Activated CD4-positive, alpha-beta T cell treated with anti-CD3 and anti-CD28 coated beads for 36 hours (primary cell): ENCODE measurements at regions not wholly inside any gene's neighbourhood (a gene's known extent, or its start where the extent isn't known, plus 50 kb on each side); places are given as distances from the start of the nearest gene placed in this dataset.

ENCODE experiments used
- ATAC-seq: fragments of 200-7000 bp; cut with Tn5 transposase; one replicate; pipeline ENCODE4 v1.10.0; 2021; ENCODE audit warnings: mild to moderate bottlenecking, moderate library complexity
- CTCF ChIA-PET: fragments of 350-600 bp; sonication (Branson Sonifier 250); formaldehyde crosslinking; loops from one replicate; lab custom pipeline; 2021; ENCODE audit warnings: antibody characterized with exemption; lab: Charles Lee
- POLR2A ChIA-PET: fragments of 350-600 bp; sonication (Branson Sonifier 250); formaldehyde crosslinking; loops from one replicate; lab custom pipeline; 2021; ENCODE audit warnings: antibody characterized with exemption, inconsistent platforms; lab: Charles Lee
- DNase-seq: peaks from one replicate; pipeline ENCODE4 v3.0.0-alpha.2; 2020
- H3K27ac Mint-ChIP-seq: one replicate; pipeline ENCODE4 v1.8.0; 2021; ENCODE audit warnings: mixed read lengths
- H3K27me3 Mint-ChIP-seq: one replicate; pipeline ENCODE4 v1.8.0; 2021; ENCODE audit warnings: mixed read lengths
- H3K36me3 Mint-ChIP-seq: one replicate; pipeline ENCODE4 v1.8.0; 2021; ENCODE audit warnings: low read depth, mixed read lengths
- H3K4me1 Mint-ChIP-seq: one replicate; pipeline ENCODE4 v1.8.0; 2021; ENCODE audit warnings: mixed read lengths
- H3K4me3 Mint-ChIP-seq: one replicate; pipeline ENCODE4 v1.8.0; 2021; ENCODE audit warnings: mild to moderate bottlenecking, moderate library complexity, mixed read lengths
- H3K9me3 Mint-ChIP-seq: one replicate; pipeline ENCODE4 v1.8.0; 2021; ENCODE audit warnings: low read depth, mixed read lengths
- intact Hi-C, 2 experiments: fragments of 100-400 bp; cut with DNase I in 1 of 2; cut with micrococcal nuclease in 1 of 2; formaldehyde crosslinking; loops; one replicate each; pipeline versions ENCODE4 v1.14.2 to v1.15.1; 2022 to 2024; cut with DNase I, micrococcal nuclease

GRCh38 chr15:39432026-39432425, 148.9 kb upstream of the THBS1 start:
- no peak overlapping the region for H3K4me3 Mint-ChIP-seq
- no peaks in the 10 kb centered on the region for H3K36me3 Mint-ChIP-seq
- CTCF ChIA-PET = interaction anchor here (0.5 to 1.1 kb wide), 2 partner anchors 65 to 141 kb away, joined by 3 read pairs; no protein-coding TSS in a partner anchor
- intact Hi-C loops = no loop called here
- POLR2A ChIA-PET = no interaction called here
- no peak overlapping the region for H3K27ac Mint-ChIP-seq
- H3K4me1 Mint-ChIP-seq = peaks cover 31% of the 10 kb centered on the region
- DNase-seq (no peak), ATAC-seq (no peak)
- peaks cover 38% of the 10 kb centered on the region for H3K27me3 Mint-ChIP-seq
- no peaks in the 10 kb centered on the region for H3K9me3 Mint-ChIP-seq

GRCh38 chr15:39432912-39433348, 147.9 kb upstream of the THBS1 start:
- ATAC-seq = no peak
- POLR2A ChIA-PET = no interaction called here
- Mint-ChIP-seq H3K4me1 (peaks cover 23% of the 10 kb centered on the region), H3K4me3 (no peak overlapping the region), H3K36me3 (no peaks in the 10 kb centered on the region), H3K27ac (no peak overlapping the region), H3K27me3 (peaks cover 38% of the 10 kb centered on the region), H3K9me3 (no peaks in the 10 kb centered on the region)
- intact Hi-C loops = no loop called here
- CTCF ChIA-PET = interaction anchor here (1.1 kb wide), 1 partner anchor 140 kb away, joined by 3 read pairs; no protein-coding TSS in a partner anchor
- no peak for DNase-seq

GRCh38 chr15:39433376-39433775, 147.5 kb upstream of the THBS1 start:
- Mint-ChIP-seq H3K36me3 (no peaks in the 10 kb centered on the region), H3K4me3 (no peak overlapping the region), H3K27ac (no peak overlapping the region), H3K9me3 (no peaks in the 10 kb centered on the region), H3K4me1 (peaks cover 19% of the 10 kb centered on the region), H3K27me3 (peaks cover 37% of the 10 kb centered on the region)
- intact Hi-C loops = no loop called here
- no peak for DNase-seq
- no peak for ATAC-seq
- POLR2A ChIA-PET = no interaction called here
- CTCF ChIA-PET = no interaction called here

- no peak for DNase-seq
- Mint-ChIP-seq H3K9me3 (no peaks in the 10 kb centered on the region), H3K4me3 (no peak overlapping the region), H3K4me1 (peaks cover 11% of the 10 kb centered on the region), H3K27ac (no peak overlapping the region), H3K36me3 (no peaks in the 10 kb centered on the region), H3K27me3 (peaks cover 30% of the 10 kb centered on the region)
- intact Hi-C loops = no loop called here
- ChIA-PET POLR2A (no interaction called here), CTCF (interaction anchor here (0.8 kb wide), 1 partner anchor 347 kb away, joined by 4 read pairs; no protein-coding TSS in a partner anchor)
- ATAC-seq = no peak
Observed at GRCh38 chr15:39434163-39434562, 146.7 kb upstream of the THBS1 start.

- Mint-ChIP-seq H3K27me3 (peaks cover 33% of the 10 kb centered on the region), H3K9me3 (no peaks in the 10 kb centered on the region), H3K4me3 (no peak overlapping the region), H3K4me1 (peaks cover 6% of the 10 kb centered on the region), H3K36me3 (no peaks in the 10 kb centered on the region), H3K27ac (no peak overlapping the region)
- ATAC-seq = no peak
- ChIA-PET POLR2A (no interaction called here), CTCF (interaction anchor here (0.8 kb wide), 1 partner anchor 347 kb away, joined by 4 read pairs; no protein-coding TSS in a partner anchor)
- no peak for DNase-seq
- intact Hi-C loops = no loop called here
Observed at GRCh38 chr15:39434751-39435238, 146.1 kb upstream of the THBS1 start.

GRCh38 chr15:39435244-39435643, 145.6 kb upstream of the THBS1 start:
- ATAC-seq (no peak), DNase-seq (no peak)
- Mint-ChIP-seq H3K27ac (no peak overlapping the region), H3K36me3 (no peaks in the 10 kb centered on the region), H3K4me3 (no peak overlapping the region), H3K27me3 (peaks cover 33% of the 10 kb centered on the region), H3K4me1 (peaks cover 2% of the 10 kb centered on the region), H3K9me3 (no peaks in the 10 kb centered on the region)
- POLR2A ChIA-PET = no interaction called here
- CTCF ChIA-PET = no interaction called here
- intact Hi-C loops = no loop called here

GRCh38 chr15:39438260-39438659, 142.6 kb upstream of the THBS1 start:
- Mint-ChIP-seq H3K4me1 (no peaks in the 10 kb centered on the region), H3K9me3 (no peaks in the 10 kb centered on the region), H3K27me3 (peaks cover 23% of the 10 kb centered on the region), H3K4me3 (no peak overlapping the region), H3K27ac (no peak overlapping the region), H3K36me3 (no peaks in the 10 kb centered on the region)
- intact Hi-C loops = no loop called here
- ATAC-seq (no peak), DNase-seq (no peak)
- CTCF ChIA-PET = interaction anchor here (1.2 kb wide), 1 partner anchor 142 kb away, joined by 3 read pairs; the partner anchor contains the start of gene THBS1
- POLR2A ChIA-PET = no interaction called here

- H3K4me3 Mint-ChIP-seq = no peak overlapping the region
- DNase-seq (no peak), ATAC-seq (no peak)
- ChIA-PET POLR2A (no interaction called here), CTCF (interaction anchor here (0.6 to 1.2 kb wide), 2 partner anchors 141 to 168 kb away, joined by 3 read pairs; partner anchors contain the start of gene THBS1)
- H3K27me3 Mint-ChIP-seq = peaks cover 19% of the 10 kb centered on the region
- H3K27ac Mint-ChIP-seq = no peak overlapping the region
- intact Hi-C loops = no loop called here
- H3K9me3 Mint-ChIP-seq = no peaks in the 10 kb centered on the region
- H3K36me3 Mint-ChIP-seq = no peaks in the 10 kb centered on the region
- H3K4me1 Mint-ChIP-seq = no peaks in the 10 kb centered on the region
Observed at GRCh38 chr15:39438799-39439592, 141.9 kb upstream of the THBS1 start.

- ChIA-PET POLR2A (no interaction called here), CTCF (no interaction called here)
- ATAC-seq (no peak), DNase-seq (no peak)
- H3K27ac Mint-ChIP-seq = no peak overlapping the region
- no peak overlapping the region for H3K4me3 Mint-ChIP-seq
- no peaks in the 10 kb centered on the region for H3K9me3 Mint-ChIP-seq
- H3K36me3 Mint-ChIP-seq = no peaks in the 10 kb centered on the region
- no peaks in the 10 kb centered on the region for H3K4me1 Mint-ChIP-seq
- intact Hi-C loops = no loop called here
- peaks cover 18% of the 10 kb centered on the region for H3K27me3 Mint-ChIP-seq
Observed at GRCh38 chr15:39442898-39443297, 138.0 kb upstream of the THBS1 start.

- POLR2A ChIA-PET = no interaction called here
- Mint-ChIP-seq H3K36me3 (no peaks in the 10 kb centered on the region), H3K27ac (no peak overlapping the region), H3K27me3 (peaks cover 20% of the 10 kb centered on the region), H3K4me1 (no peaks in the 10 kb centered on the region), H3K4me3 (no peak overlapping the region), H3K9me3 (no peaks in the 10 kb centered on the region)
- no peak for DNase-seq
- ATAC-seq = no peak
- CTCF ChIA-PET = no interaction called here
- intact Hi-C loops = no loop called here
Observed at GRCh38 chr15:39443659-39444219, 137.1 kb upstream of the THBS1 start.

GRCh38 chr15:39444735-39445470, 136.0 kb upstream of the THBS1 start:
- no peak overlapping the region for H3K27ac Mint-ChIP-seq
- H3K36me3 Mint-ChIP-seq = no peaks in the 10 kb centered on the region
- no peak overlapping the region for H3K4me3 Mint-ChIP-seq
- DNase-seq = no peak
- H3K4me1 Mint-ChIP-seq = no peaks in the 10 kb centered on the region
- H3K9me3 Mint-ChIP-seq = no peaks in the 10 kb centered on the region
- ChIA-PET CTCF (interaction anchor here (0.6 kb wide), 1 partner anchor 313 kb away, joined by 3 read pairs; no protein-coding TSS in a partner anchor), POLR2A (no interaction called here)
- ATAC-seq = no peak
- H3K27me3 Mint-ChIP-seq = peaks cover 18% of the 10 kb centered on the region
- intact Hi-C loops = no loop called here
